GM18858 (cell line): ENCODE measurements at regions not wholly inside any gene's neighbourhood (a gene's known extent, or its start where the extent isn't known, plus 50 kb on each side); places are given as distances from the start of the nearest gene placed in this dataset.

Source experiments
- ATAC-seq: cut with Tn5 transposase; IDR thresholded peaks from one replicate; pipeline ENCODE4 v1.9.1; 2021; ENCODE audit not compliant: unreplicated experiment

DNA sequence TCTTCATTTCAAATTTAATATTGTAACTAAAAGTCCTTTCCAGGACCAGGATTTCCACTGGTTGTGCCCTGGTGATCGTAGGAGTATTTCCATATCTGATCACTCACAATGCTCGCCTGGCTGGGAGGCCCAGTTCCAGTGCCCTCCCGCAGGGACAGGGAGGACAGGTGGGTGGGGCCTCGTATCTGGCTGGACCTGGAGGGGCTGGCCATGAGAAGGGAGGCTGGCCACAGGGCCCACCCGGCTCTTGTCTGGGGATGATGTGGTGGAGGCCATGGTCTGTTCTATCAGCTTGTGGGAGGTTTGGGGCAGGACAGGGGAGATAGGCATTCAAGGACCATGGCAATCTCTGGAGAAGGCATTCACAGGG, 286.4 kb downstream of the GADD45G start:
- no peak for ATAC-seq

DNA sequence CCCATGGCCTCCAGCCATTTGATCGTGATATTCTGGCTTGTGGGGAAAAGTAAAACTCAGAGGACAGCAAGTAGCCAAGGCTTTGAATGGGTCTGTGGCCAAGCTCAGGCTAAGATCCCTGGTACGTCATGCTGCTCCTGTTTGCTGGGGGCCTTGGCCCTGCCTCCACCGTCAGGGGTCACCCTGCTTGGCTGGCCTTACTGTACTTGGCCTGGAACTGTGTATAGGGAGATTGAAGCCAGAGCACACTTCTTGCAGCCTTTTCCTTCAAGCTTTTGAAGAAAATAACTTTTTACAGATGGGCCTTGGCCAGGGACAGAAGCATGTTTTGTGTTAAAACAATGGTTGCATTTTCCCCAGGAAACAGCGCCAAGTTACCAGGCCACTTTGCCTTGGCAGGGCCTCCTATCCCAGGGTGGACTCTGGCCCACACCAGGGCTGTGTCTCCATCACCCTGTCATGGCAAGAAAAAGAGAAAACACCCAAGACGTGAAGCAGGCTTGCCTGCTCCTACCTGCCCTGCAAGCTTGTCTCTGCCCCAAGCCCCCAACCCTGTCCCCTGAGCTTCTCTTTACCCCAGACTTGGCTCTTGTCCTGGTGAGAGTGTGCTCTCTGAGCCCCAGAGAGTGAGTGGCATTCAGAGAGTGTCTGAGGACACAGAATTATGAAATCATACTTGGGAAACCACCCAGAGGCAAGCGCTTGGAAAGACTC, 286.9 kb downstream of the GADD45G start:
- no peak for ATAC-seq

- ATAC-seq: no peak
Measured at GRCh38 chr9:89892920-89893319, 288.1 kb downstream of the GADD45G start.

DNA sequence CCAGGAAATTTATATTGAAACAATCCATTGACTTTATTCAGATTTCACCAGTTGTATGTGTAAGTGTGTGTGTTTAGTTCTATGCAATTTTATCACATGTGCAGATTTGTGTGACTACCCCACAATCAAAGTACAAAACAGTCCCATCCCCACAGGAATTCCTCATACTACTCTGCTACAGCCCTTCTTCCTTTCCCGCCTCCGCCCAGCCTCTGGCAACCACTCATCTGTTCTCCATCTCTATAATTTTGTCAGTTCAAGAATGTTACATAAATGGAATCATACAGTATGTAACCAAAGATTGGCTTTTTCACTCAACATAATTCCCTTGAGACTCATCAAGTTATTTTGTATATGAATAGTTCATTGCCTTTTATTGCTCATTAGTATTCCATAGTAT, 289.1 kb downstream of the GADD45G start:
- ATAC-seq: no peak

DNA sequence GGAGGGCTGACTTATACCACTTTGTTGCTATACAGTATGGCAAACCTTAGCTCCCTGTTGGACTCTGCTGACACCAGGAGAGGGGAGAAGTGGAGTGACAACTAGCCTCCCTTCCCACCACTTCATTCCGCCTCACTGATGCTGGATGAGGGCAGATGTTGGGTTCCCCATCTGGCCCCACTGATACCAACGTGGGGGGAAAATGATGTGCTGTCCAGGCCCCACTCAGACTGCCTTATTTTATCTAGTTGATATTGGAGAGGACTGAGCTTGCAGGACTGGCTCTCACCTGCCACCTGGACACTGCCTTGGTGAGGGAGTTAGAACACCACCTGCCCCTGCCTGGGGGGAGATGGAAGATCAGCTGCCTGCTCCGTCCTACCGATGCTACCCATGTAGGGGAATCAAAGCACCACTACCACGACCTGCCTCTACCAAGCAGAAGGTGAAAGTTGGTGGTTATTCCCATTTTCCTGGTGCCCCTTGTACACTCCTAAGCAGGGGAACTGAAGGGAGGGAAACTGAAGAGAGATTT, 292.1 kb downstream of the GADD45G start:
- ATAC-seq: no peak

GRCh38 chr9:89899573-89899972, 294.8 kb downstream of the GADD45G start:
- ATAC-seq: no peak

GRCh38 chr9:89901920-89902319, 297.1 kb downstream of the GADD45G start:
- ATAC-seq: no peak

- ATAC-seq: no peak
Measured at GRCh38 chr9:89902450-89903140, 297.8 kb downstream of the GADD45G start.

- no peak for ATAC-seq
Measured at GRCh38 chr9:89903141-89903475, 298.3 kb downstream of the GADD45G start.

- ATAC-seq: no peak
Measured at GRCh38 chr9:89905606-89906338, 301.0 kb downstream of the GADD45G start.

DNA sequence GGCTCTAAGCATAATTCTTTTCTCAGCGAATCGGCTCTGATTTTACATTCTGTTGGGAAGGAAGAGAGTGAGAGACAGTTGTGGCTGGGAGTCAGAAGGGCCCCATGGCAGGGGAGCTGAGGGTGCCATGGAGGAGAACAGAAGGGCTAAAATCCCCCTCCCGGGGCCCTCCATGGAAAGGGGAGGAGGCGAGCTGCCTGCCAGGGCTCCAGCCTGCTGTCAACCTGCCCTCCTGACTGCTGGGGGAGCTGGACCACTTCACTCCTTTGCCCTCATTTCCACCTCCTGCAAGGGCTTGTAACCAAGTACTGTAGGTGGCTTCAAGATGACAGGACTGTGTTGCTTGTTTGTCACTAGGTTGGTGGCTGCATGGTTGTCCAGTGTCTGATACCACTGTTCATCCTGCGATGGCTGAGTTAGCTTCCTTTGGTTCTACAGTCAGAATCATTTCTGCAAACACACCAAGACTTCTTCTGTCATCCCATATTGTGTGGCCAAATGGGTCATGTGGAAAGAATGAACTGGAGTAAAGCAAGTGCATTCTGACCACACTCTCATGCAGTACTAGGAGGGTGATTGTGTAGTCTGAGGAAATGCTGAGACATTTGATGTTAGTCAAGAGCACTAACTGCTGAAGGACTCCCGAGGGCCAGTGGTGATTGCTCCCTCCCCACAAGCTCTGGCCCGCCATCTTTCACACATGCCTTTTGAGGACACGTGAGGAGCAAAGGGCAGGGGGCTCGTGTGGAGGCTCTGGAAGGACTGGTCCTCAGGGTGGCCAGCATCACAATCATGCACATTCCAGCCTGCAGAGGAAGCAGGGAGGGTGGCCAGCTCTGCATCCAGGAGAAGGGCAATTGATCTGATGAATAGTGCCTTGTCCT, 307.2 kb downstream of the GADD45G start:
- no peak for ATAC-seq

DNA sequence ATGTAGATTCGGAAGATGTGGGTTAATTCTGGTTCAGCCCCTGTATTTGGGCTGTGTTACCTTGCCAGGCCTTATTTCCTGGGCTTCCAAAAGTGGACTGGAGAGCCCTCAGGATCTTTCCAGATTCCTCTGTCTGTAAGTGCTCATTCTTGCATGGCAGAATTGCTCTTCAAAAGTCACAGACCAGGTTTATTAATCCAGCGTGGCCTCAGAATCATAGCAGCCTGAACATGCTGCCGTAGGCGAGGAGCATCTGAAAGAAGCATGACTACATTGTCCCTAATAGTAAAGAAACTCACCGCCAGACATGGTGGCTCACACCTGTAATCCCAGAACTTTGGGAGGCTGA, 307.8 kb downstream of the GADD45G start:
- no peak for ATAC-seq

DNA sequence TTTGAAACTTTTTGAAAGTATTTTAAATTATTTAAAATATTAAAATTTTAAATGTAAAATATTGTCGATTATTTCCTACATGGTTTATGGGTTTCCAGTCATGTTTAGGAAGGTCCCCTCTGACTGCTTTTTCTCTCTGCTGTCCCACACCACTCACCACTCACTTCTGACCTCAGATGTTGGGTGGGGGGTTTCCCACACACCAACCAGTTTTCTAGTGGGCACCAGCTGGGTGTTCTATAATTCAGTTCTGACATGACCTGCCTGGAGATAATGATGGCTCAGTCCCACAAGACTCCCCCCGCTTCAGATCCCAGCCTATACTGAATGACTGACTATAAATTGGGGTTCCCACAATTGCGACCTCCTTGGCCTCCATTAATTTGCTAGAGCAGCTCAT, 310.4 kb downstream of the GADD45G start:
- ATAC-seq: no peak

- ATAC-seq: no peak
Measured at GRCh38 chr9:89916001-89916597, 311.3 kb downstream of the GADD45G start.

GRCh38 chr9:89917861-89918260, 313.0 kb downstream of the GADD45G start:
- ATAC-seq: no peak

DNA sequence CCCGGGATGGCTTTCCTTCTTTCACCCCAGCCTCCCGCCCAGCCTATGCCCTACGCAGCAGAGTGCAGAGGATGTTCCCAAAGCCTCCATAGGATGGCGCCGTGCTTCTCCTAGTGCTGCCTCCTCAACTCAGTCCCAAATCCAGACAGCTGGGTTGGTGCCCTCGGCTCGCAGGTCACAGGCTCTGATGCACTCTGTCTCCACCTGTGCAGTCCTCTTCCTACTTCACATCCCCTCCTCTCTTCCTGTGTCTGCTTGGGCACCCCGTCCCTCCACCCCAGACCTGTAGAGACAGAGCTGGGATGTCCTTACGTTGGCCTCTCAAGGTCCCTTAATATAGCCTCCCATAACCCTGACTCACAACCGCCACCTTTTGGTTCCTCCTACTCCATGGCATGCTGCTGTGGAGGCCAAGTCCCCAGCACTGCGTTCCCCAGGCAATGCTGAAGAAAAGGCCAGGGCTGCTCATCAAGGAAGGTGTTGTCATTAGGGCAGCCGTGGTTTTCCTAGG, 314.4 kb downstream of the GADD45G start:
- ATAC-seq: no peak

GRCh38 chr9:89920131-89920530, 315.3 kb downstream of the GADD45G start:
- no peak for ATAC-seq

- ATAC-seq: no peak
Measured at GRCh38 chr9:89920951-89921350, 316.1 kb downstream of the GADD45G start.

GRCh38 chr9:89922099-89922498, 317.3 kb downstream of the GADD45G start:
- ATAC-seq: no peak

- ATAC-seq: no peak
Measured at GRCh38 chr9:89923174-89923573, 318.4 kb downstream of the GADD45G start.
